Erythroblast (primary cell): ENCODE measurements at regions not wholly inside any gene's neighbourhood (a gene's known extent, or its start where the extent isn't known, plus 50 kb on each side); places are given as distances from the start of the nearest gene placed in this dataset.
"Not testable (repeated sequence)": the region's sequence is repeated elsewhere in the genome, so short reads cannot be mapped to it uniquely, and the experiment has no call there.

Source experiments
- DNase-seq, 2 experiments: peaks; one replicate each; lab custom pipeline; 2025; lab: John Stamatoyannopoulos, UW
- GATA1 ChIP-seq: IDR thresholded peaks from 2 replicates; pipeline ENCODE4 v1.6.1; 2011; ENCODE audit warnings: low read depth, mild to moderate bottlenecking, control low read depth, low read length, moderate library complexity
- POLR2A ChIP-seq: IDR thresholded peaks from 2 replicates; pipeline ENCODE4 v1.6.1; 2011; ENCODE audit warnings: mild to moderate bottlenecking, low read length

GRCh38 chr16:65600046-65600445, 478.2 kb upstream of the CDH11 start:
- no peak for DNase-seq
- TF ChIP-seq GATA1, result no peak
- TF ChIP-seq POLR2A, result no peak

- TF ChIP-seq GATA1 (no peak), POLR2A (no peak)
- DNase-seq, result no peak
Measured at GRCh38 chr16:65598621-65599020, 476.8 kb upstream of the CDH11 start.

- DNase-seq, result no peak
- TF ChIP-seq POLR2A (no peak), GATA1 (no peak)
Measured at GRCh38 chr16:65583498-65583897, 461.6 kb upstream of the CDH11 start.

GRCh38 chr16:65579050-65579449, 457.2 kb upstream of the CDH11 start:
- no peak for DNase-seq
- no peak for TF ChIP-seq GATA1

GRCh38 chr16:65576631-65577030, 454.8 kb upstream of the CDH11 start:
- DNase-seq, result no peak
- no peak for TF ChIP-seq GATA1
- no peak for TF ChIP-seq POLR2A

- no peak for DNase-seq
- TF ChIP-seq GATA1 (no peak), POLR2A (no peak)
Measured at GRCh38 chr16:65576139-65576538, 454.3 kb upstream of the CDH11 start.

GRCh38 chr16:65574326-65574966, 452.6 kb upstream of the CDH11 start:
- no peak for TF ChIP-seq GATA1
- no peak for TF ChIP-seq POLR2A
- no peak for DNase-seq

- no peak for DNase-seq
- TF ChIP-seq GATA1, result no peak
- no peak for TF ChIP-seq POLR2A
Measured at GRCh38 chr16:65572156-65572555, 450.3 kb upstream of the CDH11 start.

- DNase-seq, result no peak
- TF ChIP-seq GATA1 (no peak), POLR2A (no peak)
Measured at GRCh38 chr16:65570261-65570660, 448.4 kb upstream of the CDH11 start.

GRCh38 chr16:65559846-65560245, 438.0 kb upstream of the CDH11 start:
- TF ChIP-seq POLR2A (no peak), GATA1 (no peak)
- no peak for DNase-seq

GRCh38 chr16:65549689-65550088, 427.8 kb upstream of the CDH11 start:
- not testable (repeated sequence) for DNase-seq

GRCh38 chr16:65548470-65548869, 426.6 kb upstream of the CDH11 start:
- no peak for DNase-seq
- TF ChIP-seq GATA1, result no peak
- TF ChIP-seq POLR2A, result no peak

GRCh38 chr16:65547772-65548446, 426.0 kb upstream of the CDH11 start:
- TF ChIP-seq POLR2A (no peak), GATA1 (no peak)
- DNase-seq, result no peak

GRCh38 chr16:65546353-65546791, 424.5 kb upstream of the CDH11 start:
- TF ChIP-seq POLR2A, result no peak
- no peak for TF ChIP-seq GATA1
- no peak for DNase-seq
